ENCODE measurements at regions not wholly inside any gene's neighbourhood (a gene's known extent, or its start where the extent isn't known, plus 50 kb on each side); places are given as distances from the start of the nearest gene placed in this dataset.

DNA sequence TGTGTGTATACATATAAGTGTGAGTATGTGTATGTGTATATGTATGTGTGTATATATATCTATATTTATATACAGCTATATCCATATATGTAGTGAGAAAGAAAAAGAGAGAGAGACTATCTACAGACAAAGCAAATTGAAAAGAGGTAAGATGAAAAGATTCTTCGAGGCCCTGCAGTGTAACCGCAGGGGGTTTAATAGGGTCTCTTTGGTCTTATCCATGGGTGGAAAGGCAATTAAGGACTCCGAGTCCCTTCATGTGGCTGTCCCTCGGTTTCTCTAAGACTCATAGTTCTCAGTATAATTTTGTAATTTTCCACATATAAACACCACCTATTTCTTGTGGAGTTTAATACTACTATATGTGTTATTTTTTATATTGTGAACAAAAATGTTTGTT, 50.6 kb upstream of the JAZF1 start:
- no peak for DNase-seq

GRCh38 chr7:28236560-28236959, 56.0 kb upstream of the JAZF1 start:
- no peak for DNase-seq

DNA sequence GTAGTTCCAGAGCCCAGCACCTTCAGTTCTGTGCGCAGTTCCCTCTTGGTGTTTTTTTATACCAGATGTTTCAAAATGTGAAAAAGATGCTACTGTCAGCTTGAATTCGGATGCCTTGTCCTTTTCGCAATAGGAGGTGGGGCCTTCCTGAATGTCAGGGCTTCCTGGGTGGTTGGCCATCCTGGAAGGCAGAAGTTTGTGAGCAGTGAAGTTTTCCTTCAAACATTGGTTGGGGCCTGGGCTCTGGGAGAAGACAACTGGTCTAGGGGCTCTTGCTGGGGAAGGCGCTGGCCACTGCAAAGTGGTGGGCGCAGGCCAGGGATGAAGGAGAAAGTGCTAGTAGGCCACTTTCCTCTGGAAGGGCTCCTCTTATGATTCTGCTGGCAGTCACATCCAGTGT, 56.8 kb upstream of the JAZF1 start:
- DNase-seq: no peak

DNA sequence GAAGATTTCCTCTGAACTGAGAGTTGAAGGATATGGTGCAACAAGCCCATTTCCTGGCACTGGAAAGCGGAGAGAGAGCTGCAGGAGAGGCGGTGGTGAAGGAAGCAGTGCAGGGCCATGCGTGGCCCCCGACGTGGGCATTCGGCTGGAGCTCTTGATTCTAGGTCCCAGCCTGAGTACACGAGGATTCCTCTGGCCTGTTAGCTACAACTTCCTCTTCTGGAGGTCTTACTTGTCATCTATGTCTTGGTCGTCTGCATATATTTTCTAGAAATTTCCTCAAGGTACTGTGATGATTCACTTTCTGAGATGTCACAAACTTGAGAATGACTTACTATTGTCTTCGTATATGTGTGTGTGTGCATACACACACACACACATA, 59.2 kb upstream of the JAZF1 start:
- DNase-seq: no peak

GRCh38 chr7:28240481-28240880, 59.9 kb upstream of the JAZF1 start:
- no peak for DNase-seq

GRCh38 chr7:28243861-28244260, 63.3 kb upstream of the JAZF1 start:
- no peak for DNase-seq

- DNase-seq: no peak
Measured at GRCh38 chr7:28245123-28245878, 64.7 kb upstream of the JAZF1 start.

- DNase-seq: no peak
Measured at GRCh38 chr7:28246921-28247461, 66.4 kb upstream of the JAZF1 start.

DNA sequence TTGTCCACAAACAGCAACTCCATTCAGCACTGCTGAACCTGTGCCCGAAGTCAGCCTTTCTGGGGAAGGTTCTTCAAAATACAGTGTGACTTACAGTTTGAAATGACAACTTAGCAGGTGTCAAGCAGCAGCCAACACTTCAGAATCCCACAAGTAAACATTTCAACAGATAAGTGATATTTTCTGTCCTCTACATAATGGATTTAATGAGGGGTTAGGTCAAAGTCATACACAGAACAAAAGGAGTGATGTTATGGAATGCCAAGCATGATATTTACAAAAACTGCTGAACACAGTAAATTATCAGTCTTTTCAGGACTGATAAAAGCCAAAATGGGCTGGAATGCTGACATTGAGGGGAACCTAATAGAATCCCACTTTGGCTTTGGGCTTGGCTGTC, 77.6 kb upstream of the JAZF1 start:
- no peak for DNase-seq

- no peak for DNase-seq
Measured at GRCh38 chr7:28260969-28261368, 80.4 kb upstream of the JAZF1 start.

DNA sequence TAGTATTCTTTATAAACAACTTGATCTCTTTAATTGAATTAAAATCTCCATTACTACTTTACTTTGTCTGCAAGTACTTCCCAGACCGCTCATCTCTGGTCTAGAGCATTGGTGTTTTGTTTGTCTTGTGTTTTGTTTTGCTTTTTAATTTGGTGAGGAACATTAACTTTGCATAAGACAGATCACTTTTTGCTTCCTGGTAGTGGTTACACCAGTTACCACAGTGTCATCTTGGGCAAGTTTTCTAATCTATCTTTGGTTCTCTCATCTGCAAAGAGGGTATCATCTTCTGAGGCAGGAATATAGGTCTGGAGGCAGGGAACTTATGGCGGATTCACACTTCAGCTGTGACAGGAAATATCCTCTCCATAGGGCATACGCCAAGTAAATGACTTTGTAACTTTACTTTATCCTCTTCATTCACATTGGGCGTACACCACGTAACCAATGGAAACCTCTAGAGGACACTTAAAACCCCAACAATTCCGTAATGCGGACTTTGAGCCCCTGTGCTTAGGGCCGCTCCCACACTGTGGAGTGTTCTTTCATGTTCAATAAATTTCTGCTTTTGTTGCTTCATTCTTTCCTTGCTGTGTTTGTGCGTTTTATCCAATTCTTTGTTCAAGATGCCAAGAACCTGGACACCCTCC, 83.2 kb upstream of the JAZF1 start:
- DNase-seq: no peak

DNA sequence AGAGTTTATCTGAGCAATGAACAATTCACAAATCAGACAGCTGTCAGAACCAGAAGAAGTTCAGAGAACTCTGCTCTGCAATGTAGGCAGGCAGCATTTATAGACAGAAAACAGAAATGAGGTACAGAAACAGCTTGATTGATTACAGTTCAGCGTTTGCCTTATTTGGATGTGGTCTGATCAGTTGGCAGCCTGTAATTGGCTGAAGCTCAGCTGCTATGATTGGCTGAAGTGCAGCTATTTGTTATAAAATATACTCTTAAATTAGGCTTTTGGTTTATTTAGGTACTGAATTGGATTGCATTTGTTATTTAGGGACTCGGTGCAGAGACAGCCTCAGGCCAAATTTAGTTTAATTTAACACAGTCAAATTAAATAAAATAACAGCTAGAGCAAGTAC, 85.8 kb upstream of the JAZF1 start:
- DNase-seq: no peak

DNA sequence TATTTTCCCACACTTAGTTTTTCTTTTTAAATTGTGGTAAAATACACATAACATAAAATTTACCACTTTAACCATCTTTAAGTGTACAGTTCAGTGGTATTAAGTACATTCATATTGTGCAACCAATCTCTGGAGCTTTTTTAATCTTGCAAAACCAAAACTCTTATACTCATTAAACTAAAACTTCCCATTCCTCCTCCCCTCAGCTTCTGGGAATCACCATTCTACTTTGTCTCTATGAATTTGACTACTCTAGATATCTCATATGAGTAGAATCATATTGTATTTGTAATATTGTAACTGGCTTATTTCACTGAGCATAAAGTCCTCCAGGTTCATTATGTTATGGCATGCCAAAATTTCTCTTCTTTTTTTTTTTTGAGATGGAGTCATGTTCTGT, 86.4 kb upstream of the JAZF1 start:
- no peak for DNase-seq

DNA sequence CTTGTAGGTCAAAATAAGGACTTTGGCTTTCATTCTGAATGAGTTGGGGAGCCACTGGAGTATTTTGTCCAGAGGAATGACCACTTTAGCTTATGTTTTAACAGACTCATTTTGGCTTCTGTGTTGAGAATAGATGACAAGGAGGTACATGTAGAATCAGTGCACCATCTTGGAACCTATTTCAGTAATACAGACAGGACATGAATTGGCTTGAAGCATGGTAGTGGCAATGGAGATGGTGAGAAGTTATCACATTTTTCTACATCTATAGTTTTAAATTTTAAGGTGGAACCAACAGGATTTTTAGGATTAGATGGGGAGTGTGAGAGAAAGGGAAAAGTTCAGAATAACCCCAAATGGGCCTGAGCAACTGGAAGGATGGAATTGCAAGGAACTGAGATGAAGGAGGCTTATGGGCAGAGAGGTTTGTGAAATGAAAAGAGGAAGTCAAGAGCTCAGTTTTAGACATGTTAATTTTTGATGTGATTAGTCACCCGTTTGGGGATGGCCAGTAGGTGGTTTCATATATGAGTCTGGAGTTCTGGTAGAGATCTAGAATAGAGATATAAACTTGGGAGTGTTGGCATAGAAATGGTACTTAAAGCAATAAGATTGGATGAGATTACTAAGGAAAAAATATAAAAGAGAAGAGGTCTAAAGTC, 89.2 kb upstream of the JAZF1 start:
- no peak for DNase-seq

DNA sequence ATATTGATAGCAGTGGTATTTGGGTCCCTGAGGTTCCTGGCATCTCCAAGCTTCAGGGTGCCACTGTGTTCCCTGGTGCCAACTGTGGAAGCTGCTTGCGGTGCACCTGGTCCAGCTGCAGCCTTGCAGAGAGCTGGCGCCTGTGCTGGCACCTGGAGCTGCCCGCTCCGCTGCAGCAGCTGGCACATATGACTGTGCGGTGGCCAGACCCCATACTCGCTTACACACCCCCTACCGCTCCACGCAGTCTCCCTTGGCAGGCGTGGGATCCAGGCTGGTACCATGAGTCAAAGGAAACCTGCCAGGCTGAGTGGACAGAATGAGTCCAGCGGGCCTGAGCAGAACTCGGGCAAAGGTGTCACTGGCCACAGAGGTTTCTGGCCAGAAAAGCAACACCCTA, 89.9 kb upstream of the JAZF1 start:
- DNase-seq: no peak

DNA sequence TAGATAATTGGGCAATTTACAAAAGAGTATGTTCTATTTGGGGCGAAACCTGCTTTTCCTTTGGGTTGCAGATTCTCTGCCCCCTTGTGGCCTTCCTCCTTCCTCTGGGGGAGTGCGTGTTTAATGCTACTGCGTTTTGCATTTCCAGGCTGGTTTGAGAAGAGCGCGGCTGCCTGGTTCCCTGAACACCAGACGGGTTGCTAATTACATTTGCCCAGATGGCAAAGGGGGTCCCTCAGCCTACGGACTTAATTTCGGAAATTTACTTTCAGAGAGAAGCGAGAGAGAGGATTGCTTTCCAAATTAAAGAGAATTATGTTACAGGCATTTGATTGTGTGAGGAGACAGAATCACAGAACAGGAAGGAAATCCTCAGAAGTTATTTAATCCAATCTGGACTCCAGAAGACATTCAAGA, 91.9 kb upstream of the JAZF1 start:
- peak; percentile 60 for DNase-seq

DNA sequence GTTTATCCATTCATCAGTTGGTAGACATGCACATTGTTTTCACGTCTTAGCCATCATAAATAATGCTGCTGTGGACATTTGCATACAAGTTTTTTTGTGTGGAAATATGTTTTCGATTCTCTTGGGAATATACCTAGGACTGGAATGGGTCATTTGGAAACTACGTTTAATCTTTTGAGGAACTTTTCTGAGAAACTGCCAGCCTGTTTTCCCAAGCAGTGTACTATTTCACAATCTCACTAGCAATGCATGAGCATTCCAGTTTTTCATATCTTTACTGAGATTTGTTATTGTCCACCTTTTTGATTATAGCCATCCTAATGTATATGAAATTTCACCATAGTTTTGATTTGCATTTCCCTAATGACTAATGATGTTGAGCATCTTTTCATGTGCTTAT, 95.7 kb upstream of the JAZF1 start:
- no peak for DNase-seq

DNA sequence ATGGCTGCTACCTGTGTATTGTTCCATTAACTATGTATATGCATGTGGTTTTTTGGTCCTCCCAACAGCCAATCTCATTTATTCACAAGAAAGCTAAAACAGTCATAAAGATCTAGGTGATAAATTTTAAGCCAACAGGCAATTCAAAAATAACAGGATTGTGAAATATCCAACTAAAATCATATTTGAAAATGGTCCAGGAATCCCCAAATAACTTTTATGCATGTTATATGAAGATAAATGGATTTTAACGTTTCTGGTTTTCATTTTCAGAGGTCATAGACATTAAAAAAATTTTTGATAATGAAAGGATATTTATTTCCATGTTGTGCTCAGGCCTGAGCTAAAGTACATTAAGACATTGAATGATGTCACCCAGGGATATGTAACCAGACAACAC, 96.8 kb upstream of the JAZF1 start:
- DNase-seq: no peak

DNA sequence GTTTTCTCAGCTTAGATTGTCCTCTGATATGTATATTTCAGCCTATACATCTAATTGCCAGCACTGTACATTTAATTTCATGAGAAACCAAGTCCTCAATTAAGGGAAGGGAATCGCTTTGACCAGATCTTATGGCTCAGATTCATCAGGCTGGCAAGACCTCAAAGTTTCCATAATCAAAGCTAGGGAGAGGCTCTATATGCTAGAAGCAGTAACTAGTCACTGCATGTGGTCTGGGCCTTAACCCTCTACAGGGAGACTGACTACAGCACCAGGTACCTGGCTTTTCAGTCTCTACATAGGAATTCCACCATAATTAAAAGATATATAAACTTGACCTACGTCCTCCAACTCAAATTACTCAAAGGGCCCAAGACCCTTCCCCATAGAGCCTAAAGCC, 97.4 kb upstream of the JAZF1 start:
- DNase-seq: no peak

GRCh38 chr7:28280516-28280915, 99.9 kb upstream of the JAZF1 start:
- no peak for DNase-seq

GRCh38 chr7:28290496-28290895, 109.9 kb upstream of the JAZF1 start:
- DNase-seq: no peak

GRCh38 chr7:28291559-28291958, 111.0 kb upstream of the JAZF1 start:
- no peak for DNase-seq

DNA sequence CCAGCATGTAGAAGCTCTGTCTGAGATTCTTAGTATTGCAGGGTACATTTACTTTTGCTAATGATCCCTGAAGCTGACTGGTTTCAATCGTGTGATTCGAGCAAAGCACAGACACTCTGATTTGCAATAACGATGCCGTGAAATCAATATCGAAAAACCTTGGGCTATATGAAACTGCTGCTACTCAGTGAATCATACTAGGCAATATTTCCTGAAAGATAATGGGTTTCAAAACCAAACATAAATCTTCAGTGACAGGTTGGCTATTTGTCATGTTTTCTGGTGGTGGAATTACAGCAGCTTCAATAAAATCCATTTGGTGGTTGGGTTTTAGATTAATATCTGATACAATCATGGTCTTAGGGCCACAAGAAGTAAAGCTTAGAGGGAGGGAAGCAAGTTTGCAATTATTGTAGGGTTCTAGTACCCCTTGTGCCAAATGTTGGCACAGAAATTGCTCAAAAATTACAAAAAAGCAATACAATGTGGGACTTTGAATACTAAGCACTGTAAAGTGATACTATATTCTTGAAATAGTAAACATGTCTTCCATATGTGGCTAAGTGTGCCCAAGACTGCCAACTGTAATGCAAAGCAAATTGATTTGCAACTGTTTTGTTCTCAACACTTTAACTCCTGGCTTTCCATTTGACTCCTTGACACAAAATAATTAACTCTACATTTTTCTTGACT, 112.4 kb upstream of the JAZF1 start:
- DNase-seq: peak; percentile 41

GRCh38 chr7:28293527-28293835, 112.9 kb upstream of the JAZF1 start:
- peak; percentile 58 for DNase-seq

Measured in EL (cell line).